SJCRH30 (cell line): ENCODE measurements at regions not wholly inside any gene's neighbourhood (a gene's known extent, or its start where the extent isn't known, plus 50 kb on each side); places are given as distances from the start of the nearest gene placed in this dataset.
"Not testable (repeated sequence)": the region's sequence is repeated elsewhere in the genome, so short reads cannot be mapped to it uniquely, and the experiment has no call there.

Source experiments
- DNase-seq, 2 experiments: peaks; one replicate each; pipeline ENCODE4 v3.0.0-alpha.2; 2015 to 2020
- H3K27ac ChIP-seq: fragments of 250-450 bp; sonication (Bioruptor Pico); 2 replicates; pipeline ENCODE4 v1.5.1; 2020; ENCODE audit warnings: mild to moderate bottlenecking, moderate library complexity
- H3K27me3 ChIP-seq: fragments of 250-450 bp; sonication (Bioruptor Pico); 2 replicates; pipeline ENCODE4 v1.5.1; 2020; ENCODE audit warnings: mild to moderate bottlenecking, moderate library complexity
- H3K36me3 ChIP-seq: fragments of 250-450 bp; sonication (Bioruptor Pico); 2 replicates; pipeline ENCODE4 v1.5.1; 2020; ENCODE audit warnings: mild to moderate bottlenecking, moderate library complexity
- H3K4me1 ChIP-seq: fragments of 250-450 bp; sonication (Bioruptor Pico); 2 replicates; pipeline ENCODE4 v1.5.1; 2020; ENCODE audit warnings: mild to moderate bottlenecking, moderate library complexity
- H3K4me3 ChIP-seq: fragments of 250-450 bp; sonication (Bioruptor Pico); 2 replicates; pipeline ENCODE4 v1.5.1; 2020; ENCODE audit warnings: mild to moderate bottlenecking, moderate library complexity
- H3K9me3 ChIP-seq: fragments of 250-450 bp; sonication (Bioruptor Pico); replicated peaks from 2 replicates; pipeline ENCODE4 v1.5.1; 2020; ENCODE audit warnings: mild to moderate bottlenecking, moderate library complexity

GRCh38 chr6:11412616-11413015 is 124.9 kb upstream of the TMEM170B start:
- no peak for DNase-seq
- no peaks in the 10 kb centered on the region for H3K36me3 ChIP-seq
- no peak overlapping the region for H3K27ac ChIP-seq
- H3K9me3 ChIP-seq = no peaks in the 10 kb centered on the region
- H3K4me1 ChIP-seq = no peaks in the 10 kb centered on the region
- H3K27me3 ChIP-seq = no peaks in the 10 kb centered on the region
- H3K4me3 ChIP-seq = no peak overlapping the region

- peak in 1 of 2 experiments; percentile 7 for DNase-seq
- Histone ChIP-seq H3K9me3 (no peaks in the 10 kb centered on the region), H3K4me1 (no peaks in the 10 kb centered on the region), H3K27ac (no peak overlapping the region), H3K36me3 (no peaks in the 10 kb centered on the region), H3K27me3 (no peaks in the 10 kb centered on the region), H3K4me3 (no peak overlapping the region)
Observed at GRCh38 chr6:11412011-11412424, 125.5 kb upstream of the TMEM170B start.

- Histone ChIP-seq H3K27ac (no peak overlapping the region), H3K9me3 (no peaks in the 10 kb centered on the region)
Observed at GRCh38 chr6:11411593-11411992, 126.0 kb upstream of the TMEM170B start.

GRCh38 chr6:11410539-11411307 is 126.8 kb upstream of the TMEM170B start:
- Histone ChIP-seq H3K27me3 (no peaks in the 10 kb centered on the region), H3K9me3 (no peaks in the 10 kb centered on the region), H3K36me3 (no peaks in the 10 kb centered on the region), H3K27ac (no peak overlapping the region), H3K4me1 (no peaks in the 10 kb centered on the region), H3K4me3 (no peak overlapping the region)
- DNase-seq = no peak

More at GRCh38 chr6:11411593-11411992, 126.0 kb upstream of the TMEM170B start:
- no peaks in the 10 kb centered on the region for H3K27me3 ChIP-seq
- H3K4me3 ChIP-seq = no peak overlapping the region
- DNase-seq = no peak
- H3K36me3 ChIP-seq = no peaks in the 10 kb centered on the region
- no peaks in the 10 kb centered on the region for H3K4me1 ChIP-seq

- H3K27me3 ChIP-seq = no peaks in the 10 kb centered on the region
- H3K27ac ChIP-seq = no peak overlapping the region
- H3K4me3 ChIP-seq = no peak overlapping the region
- no peaks in the 10 kb centered on the region for H3K9me3 ChIP-seq
- no peak for DNase-seq
- no peaks in the 10 kb centered on the region for H3K4me1 ChIP-seq
- no peaks in the 10 kb centered on the region for H3K36me3 ChIP-seq
Observed at GRCh38 chr6:11409371-11409770, 128.2 kb upstream of the TMEM170B start.

- H3K27me3 ChIP-seq = no peaks in the 10 kb centered on the region
- no peak for DNase-seq
- H3K36me3 ChIP-seq = no peaks in the 10 kb centered on the region
- no peak overlapping the region for H3K27ac ChIP-seq
- no peak overlapping the region for H3K4me3 ChIP-seq
- no peaks in the 10 kb centered on the region for H3K4me1 ChIP-seq
- H3K9me3 ChIP-seq = no peaks in the 10 kb centered on the region
Observed at GRCh38 chr6:11407414-11407813, 130.1 kb upstream of the TMEM170B start.

GRCh38 chr6:11404838-11405237 is 132.7 kb upstream of the TMEM170B start:
- Histone ChIP-seq H3K36me3 (no peaks in the 10 kb centered on the region), H3K9me3 (no peaks in the 10 kb centered on the region), H3K4me1 (no peaks in the 10 kb centered on the region), H3K4me3 (no peak overlapping the region), H3K27ac (no peak overlapping the region), H3K27me3 (no peaks in the 10 kb centered on the region)
- DNase-seq = no peak

- H3K27me3 ChIP-seq = no peaks in the 10 kb centered on the region
- H3K4me1 ChIP-seq = no peaks in the 10 kb centered on the region
- no peaks in the 10 kb centered on the region for H3K36me3 ChIP-seq
- H3K27ac ChIP-seq = no peak overlapping the region
- H3K4me3 ChIP-seq = no peak overlapping the region
- no peaks in the 10 kb centered on the region for H3K9me3 ChIP-seq
- no peak for DNase-seq
Observed at GRCh38 chr6:11404081-11404480, 133.5 kb upstream of the TMEM170B start.

- Histone ChIP-seq H3K36me3 (no peaks in the 10 kb centered on the region), H3K4me1 (no peaks in the 10 kb centered on the region)
Observed at GRCh38 chr6:11403035-11403601, 134.4 kb upstream of the TMEM170B start.

GRCh38 chr6:11402581-11402980 is 135.0 kb upstream of the TMEM170B start:
- H3K27ac ChIP-seq, H3K4me3 ChIP-seq, H3K27me3 ChIP-seq, H3K36me3 ChIP-seq, DNase-seq, H3K9me3 ChIP-seq, H3K4me1 ChIP-seq: not testable (repeated sequence)

More at GRCh38 chr6:11403035-11403601, 134.4 kb upstream of the TMEM170B start:
- H3K27me3 ChIP-seq = no peaks in the 10 kb centered on the region
- H3K9me3 ChIP-seq = no peaks in the 10 kb centered on the region
- no peak overlapping the region for H3K27ac ChIP-seq
- no peak overlapping the region for H3K4me3 ChIP-seq
- no peak for DNase-seq

- H3K9me3 ChIP-seq, DNase-seq, H3K4me1 ChIP-seq, H3K36me3 ChIP-seq, H3K4me3 ChIP-seq, H3K27ac ChIP-seq, H3K27me3 ChIP-seq: not testable (repeated sequence)
Observed at GRCh38 chr6:11401954-11402353, 135.6 kb upstream of the TMEM170B start.

GRCh38 chr6:11398451-11399326 is 138.9 kb upstream of the TMEM170B start:
- Histone ChIP-seq H3K36me3 (no peaks in the 10 kb centered on the region), H3K4me3 (no peak overlapping the region), H3K27ac (no peak overlapping the region), H3K4me1 (no peaks in the 10 kb centered on the region), H3K9me3 (no peaks in the 10 kb centered on the region), H3K27me3 (no peaks in the 10 kb centered on the region)
- DNase-seq = no peak

GRCh38 chr6:11397622-11398450 is 139.7 kb upstream of the TMEM170B start:
- DNase-seq = no peak
- H3K9me3 ChIP-seq = no peaks in the 10 kb centered on the region
- H3K27ac ChIP-seq = no peak overlapping the region
- no peaks in the 10 kb centered on the region for H3K36me3 ChIP-seq
- H3K27me3 ChIP-seq = no peaks in the 10 kb centered on the region
- H3K4me1 ChIP-seq = no peaks in the 10 kb centered on the region
- H3K4me3 ChIP-seq = no peak overlapping the region

- Histone ChIP-seq H3K27ac (no peak overlapping the region), H3K4me3 (no peak overlapping the region), H3K27me3 (no peaks in the 10 kb centered on the region), H3K9me3 (no peaks in the 10 kb centered on the region), H3K4me1 (no peaks in the 10 kb centered on the region), H3K36me3 (no peaks in the 10 kb centered on the region)
- DNase-seq = no peak
Observed at GRCh38 chr6:11396860-11397259, 140.7 kb upstream of the TMEM170B start.
